ENCODE measurements at regions not wholly inside any gene's neighbourhood (a gene's known extent, or its start where the extent isn't known, plus 50 kb on each side); places are given as distances from the start of the nearest gene placed in this dataset.

DNA sequence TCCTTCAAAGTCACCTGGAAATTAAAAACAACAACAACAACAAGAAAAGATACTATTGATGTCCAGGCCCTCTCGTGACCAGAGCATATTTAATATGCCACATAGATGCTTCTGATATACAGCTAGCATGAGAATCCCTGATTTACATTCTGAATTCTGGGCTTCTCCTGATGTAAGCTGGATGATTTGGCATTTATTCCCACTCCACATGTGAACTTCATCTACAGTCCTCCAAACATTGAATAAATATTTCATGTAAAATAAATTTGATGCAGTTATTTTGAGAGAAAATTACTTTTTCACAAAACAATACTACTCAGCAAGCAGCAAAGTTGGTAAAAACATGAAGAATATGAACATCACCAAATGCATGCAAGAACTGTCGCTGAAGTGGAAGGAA is 453.2 kb upstream of the SETBP1 start:
- TF ChIP-seq CTCF (optimal IDR thresholded peaks at IDR 0.05 in 1 of 3, IDR thresholded peaks at IDR 0.05 in 1 of 3, conservative IDR thresholded peaks at IDR 0.05 in 1 of 3; ENCODE audit: extremely low read depth in 1 of 3, insufficient read depth in 2 of 3, low read length in 3 of 3) (no peak), EZH2 (IDR thresholded peaks at IDR 0.05; ENCODE audit: low read length) (no peak)

All from keratinocyte (primary cell).